Epithelial cell of proximal tubule (primary cell): ENCODE measurements at regions not wholly inside any gene's neighbourhood (a gene's known extent, or its start where the extent isn't known, plus 50 kb on each side); places are given as distances from the start of the nearest gene placed in this dataset.
"Not testable (repeated sequence)": the region's sequence is repeated elsewhere in the genome, so short reads cannot be mapped to it uniquely, and the experiment has no call there.

Source experiments
- DNase-seq: peaks from one replicate; pipeline ENCODE4 v3.0.0-alpha.2; 2011; ENCODE audit warnings: low read depth
- H3K4me3 ChIP-seq: 2 replicates; pipeline ENCODE4 v1.5.1; 2011; ENCODE audit warnings: low read depth, mild to moderate bottlenecking, low read length
- TF ChIP-seq, protein P1 (sequence below): conservative IDR thresholded peaks from 2 replicates; pipeline ENCODE4 v1.5.1; 2012; ENCODE audit warnings: low read depth, mild to moderate bottlenecking, low read length

GRCh38 chrX:26559855-26560254, 343.9 kb downstream of the MAGEB5 start:
- DNase-seq: no peak
- TF ChIP-seq, protein P1, sequence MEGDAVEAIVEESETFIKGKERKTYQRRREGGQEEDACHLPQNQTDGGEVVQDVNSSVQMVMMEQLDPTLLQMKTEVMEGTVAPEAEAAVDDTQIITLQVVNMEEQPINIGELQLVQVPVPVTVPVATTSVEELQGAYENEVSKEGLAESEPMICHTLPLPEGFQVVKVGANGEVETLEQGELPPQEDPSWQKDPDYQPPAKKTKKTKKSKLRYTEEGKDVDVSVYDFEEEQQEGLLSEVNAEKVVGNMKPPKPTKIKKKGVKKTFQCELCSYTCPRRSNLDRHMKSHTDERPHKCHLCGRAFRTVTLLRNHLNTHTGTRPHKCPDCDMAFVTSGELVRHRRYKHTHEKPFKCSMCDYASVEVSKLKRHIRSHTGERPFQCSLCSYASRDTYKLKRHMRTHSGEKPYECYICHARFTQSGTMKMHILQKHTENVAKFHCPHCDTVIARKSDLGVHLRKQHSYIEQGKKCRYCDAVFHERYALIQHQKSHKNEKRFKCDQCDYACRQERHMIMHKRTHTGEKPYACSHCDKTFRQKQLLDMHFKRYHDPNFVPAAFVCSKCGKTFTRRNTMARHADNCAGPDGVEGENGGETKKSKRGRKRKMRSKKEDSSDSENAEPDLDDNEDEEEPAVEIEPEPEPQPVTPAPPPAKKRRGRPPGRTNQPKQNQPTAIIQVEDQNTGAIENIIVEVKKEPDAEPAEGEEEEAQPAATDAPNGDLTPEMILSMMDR: no peak
- H3K4me3 ChIP-seq: no peak overlapping the region

DNA sequence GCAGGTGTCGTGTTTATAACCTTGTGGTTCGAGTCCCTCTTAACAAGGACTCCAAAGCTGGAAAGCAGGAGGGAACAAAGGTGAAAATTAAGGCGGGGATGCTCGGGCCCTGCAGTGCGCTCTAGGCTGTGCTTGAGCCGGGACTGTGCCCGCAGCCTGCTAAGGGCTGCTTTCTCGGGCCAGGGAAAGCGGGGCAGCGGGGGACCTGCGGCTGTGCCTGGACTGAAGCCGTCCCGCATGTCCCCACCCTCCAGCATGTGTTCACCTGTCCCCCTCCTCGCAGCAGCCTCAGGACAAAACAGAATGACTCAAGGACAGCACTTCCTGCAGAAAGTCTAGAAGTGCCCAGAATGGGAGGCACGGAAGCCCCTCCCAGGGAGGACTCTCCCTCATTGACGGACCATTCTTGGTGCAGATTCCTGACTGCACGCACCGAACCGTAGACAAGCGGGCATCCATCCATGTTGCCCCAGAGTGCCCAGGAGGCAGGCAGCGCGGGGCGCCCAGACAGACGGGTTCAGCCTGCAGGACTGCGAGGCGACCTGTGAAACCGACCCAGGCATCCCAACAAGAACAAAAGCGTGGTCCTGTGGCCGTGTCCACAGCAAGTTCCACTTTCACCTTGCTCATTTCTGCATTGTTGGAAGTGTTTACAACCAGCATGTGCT, 342.9 kb downstream of the MAGEB5 start:
- no peak for DNase-seq
- no peak overlapping the region for H3K4me3 ChIP-seq
- TF ChIP-seq, protein P1: no peak

DNA sequence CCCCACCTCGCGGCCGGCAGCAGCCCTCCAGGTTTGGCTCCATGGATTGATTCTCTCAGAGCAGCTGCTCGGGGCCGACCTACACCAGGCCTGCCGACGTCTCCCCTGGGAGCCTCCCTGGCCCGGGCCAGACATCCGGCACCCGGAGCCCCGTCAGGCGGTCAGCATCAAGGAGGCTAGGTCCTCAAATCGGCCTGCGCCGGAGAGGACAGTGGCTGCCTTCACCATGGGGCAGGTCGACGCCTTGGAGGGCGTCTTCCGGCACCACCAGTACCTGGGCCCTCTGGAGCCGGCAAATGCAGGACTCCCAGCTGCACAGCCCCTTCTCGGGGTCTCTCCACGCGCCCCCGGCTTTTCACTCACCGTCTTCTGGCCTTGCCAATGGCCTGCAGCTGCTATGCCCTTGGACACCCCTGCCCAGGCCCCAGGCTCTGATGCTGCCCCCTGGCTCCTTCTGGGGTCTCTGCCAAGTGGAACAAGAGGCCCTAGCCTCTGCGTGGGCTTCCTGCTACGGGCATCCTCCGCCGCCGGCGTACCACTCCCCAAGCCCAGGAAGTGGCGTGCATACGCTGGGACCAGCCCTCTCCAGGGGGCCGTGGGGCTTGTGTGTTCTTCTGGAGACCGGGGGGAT, 341.8 kb downstream of the MAGEB5 start:
- DNase-seq: no peak
- no peak overlapping the region for H3K4me3 ChIP-seq
- TF ChIP-seq, protein P1: no peak

DNA sequence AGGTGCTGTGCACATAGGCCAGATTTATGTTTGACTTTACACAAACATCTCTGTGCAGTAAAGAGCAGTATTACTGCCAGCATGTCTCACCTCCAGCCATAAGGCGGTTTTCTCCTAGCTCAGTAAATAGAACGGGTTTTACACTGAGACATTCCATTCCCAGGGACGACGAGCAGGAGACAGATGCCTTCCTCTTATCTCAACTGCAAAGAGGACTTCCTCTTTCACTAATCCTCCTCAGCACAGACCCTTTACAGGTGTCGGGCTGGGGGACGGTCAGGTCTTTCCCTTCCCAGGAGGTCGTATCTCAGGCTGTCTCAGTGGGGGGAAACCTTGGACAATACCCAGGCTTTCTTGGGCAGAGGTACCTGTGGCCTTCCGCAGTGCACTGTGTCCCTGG, 309.8 kb downstream of the MAGEB5 start:
- not testable (repeated sequence) for DNase-seq, H3K4me3 ChIP-seq

- TF ChIP-seq, protein P1: no peak
- H3K4me3 ChIP-seq: no peak overlapping the region
- DNase-seq: no peak
Measured at GRCh38 chrX:26522501-26522900, 306.5 kb downstream of the MAGEB5 start.

GRCh38 chrX:26511589-26512363, 295.8 kb downstream of the MAGEB5 start:
- TF ChIP-seq, protein P1: no peak
- H3K4me3 ChIP-seq: no peak overlapping the region
- no peak for DNase-seq

- DNase-seq: no peak
- TF ChIP-seq, protein P1: no peak
- no peak overlapping the region for H3K4me3 ChIP-seq
Measured at GRCh38 chrX:26470941-26471340, 255.0 kb downstream of the MAGEB5 start.
